HEK293 (cell line): ENCODE measurements at regions not wholly inside any gene's neighbourhood (a gene's known extent, or its start where the extent isn't known, plus 50 kb on each side); places are given as distances from the start of the nearest gene placed in this dataset.

Experiments
- CTCF ChIA-PET: fragments of 350-600 bp; formaldehyde crosslinking; extraction: SDS; loops from one replicate; lab custom pipeline; 2021; ENCODE audit warnings: antibody characterized with exemption; lab: Yijun Ruan, JAX
- POLR2A ChIA-PET: fragments of 300-600 bp; formaldehyde crosslinking; extraction: SDS; loops from one replicate; lab custom pipeline; 2020; ENCODE audit warnings: antibody characterized with exemption, inconsistent platforms; lab: Yijun Ruan, JAX
- H3K27ac ChIP-seq: fragments of 200-500 bp; sonication (Bioruptor generic); 2 replicates; pipeline ENCODE4 v1.5.1; 2014; ENCODE audit warnings: low read depth, low read length, control low read depth, inconsistent platforms; ENCODE audit errors: extremely low read depth
- H3K36me3 ChIP-seq, 2 experiments: fragments of 200-500 bp in 1 of 2; sonication (Bioruptor generic) in 1 of 2; 1 replicate in 1 of 2; 2 replicates in 1 of 2; pipeline ENCODE4 v1.5.1; 2014 to 2017; ENCODE audit warnings: inconsistent platforms in 2 of 2, low read length in 2 of 2; ENCODE audit not compliant: control insufficient read depth in 2 of 2, insufficient read depth in 1 of 2
- H3K4me1 ChIP-seq: fragments of 200-500 bp; sonication (Bioruptor generic); 2 replicates; pipeline ENCODE4 v1.5.1; 2014; ENCODE audit warnings: mild to moderate bottlenecking, low read length, inconsistent platforms; ENCODE audit not compliant: control insufficient read depth, insufficient read depth
- H3K4me3 ChIP-seq: 2 replicates; pipeline ENCODE4 v1.5.1; 2011; ENCODE audit warnings: low read depth, mild to moderate bottlenecking, control low read depth, low read length, moderate library complexity
- H3K9me3 ChIP-seq: fragments of 200-500 bp; sonication (Bioruptor generic); 2 replicates; pipeline ENCODE4 v1.5.1; 2014; ENCODE audit warnings: low read depth, low read length, inconsistent platforms; ENCODE audit not compliant: control insufficient read depth, insufficient read depth
- GLIS1 ChIP-seq: fragments of 450-650 bp; formaldehyde crosslinking; IDR thresholded peaks from 2 replicates; pipeline ENCODE4 v1.5.1; 2016; ENCODE audit warnings: missing biosample characterization, missing genetic modification characterization
- KLF1 ChIP-seq: fragments of 450-650 bp; formaldehyde crosslinking; IDR thresholded peaks from 2 replicates; pipeline ENCODE4 v1.5.1; 2016; ENCODE audit warnings: missing biosample characterization, missing genetic modification characterization
- OVOL3 ChIP-seq: fragments of 450-650 bp; formaldehyde crosslinking; IDR thresholded peaks from 2 replicates; pipeline ENCODE4 v1.5.1; 2016; ENCODE audit warnings: missing biosample characterization, missing genetic modification characterization
- PATZ1 ChIP-seq: fragments of 450-650 bp; formaldehyde crosslinking; IDR thresholded peaks from 2 replicates; pipeline ENCODE4 v1.5.1; 2016; ENCODE audit warnings: missing biosample characterization, missing genetic modification characterization
- PRDM10 ChIP-seq: fragments of 450-650 bp; formaldehyde crosslinking; IDR thresholded peaks from 2 replicates; pipeline ENCODE4 v1.5.1; 2016; ENCODE audit warnings: missing biosample characterization, missing genetic modification characterization
- PRDM4 ChIP-seq: fragments of 450-650 bp; formaldehyde crosslinking; IDR thresholded peaks from 2 replicates; pipeline ENCODE4 v1.5.1; 2017; ENCODE audit warnings: missing biosample characterization, missing genetic modification characterization
- YY2 ChIP-seq: fragments of 450-650 bp; formaldehyde crosslinking; IDR thresholded peaks from 2 replicates; pipeline ENCODE4 v1.5.1; 2016; ENCODE audit warnings: missing biosample characterization, missing genetic modification characterization
- ZNF138 ChIP-seq: fragments of 450-650 bp; formaldehyde crosslinking; IDR thresholded peaks from 2 replicates; pipeline ENCODE4 v1.5.1; 2016; ENCODE audit warnings: missing biosample characterization, missing genetic modification characterization, borderline replicate concordance
- ZNF184 ChIP-seq: fragments of 450-650 bp; IDR thresholded peaks from 2 replicates; pipeline ENCODE4 v1.5.1; 2018; ENCODE audit warnings: missing biosample characterization, mild to moderate bottlenecking, missing genetic modification characterization
- ZNF416 ChIP-seq: fragments of 450-650 bp; formaldehyde crosslinking; IDR thresholded peaks from 2 replicates; pipeline ENCODE4 v1.5.1; 2016; ENCODE audit warnings: missing biosample characterization, missing genetic modification characterization
- ZNF488 ChIP-seq: fragments of 450-650 bp; formaldehyde crosslinking; IDR thresholded peaks from 2 replicates; pipeline ENCODE4 v1.5.1; 2016; ENCODE audit warnings: missing biosample characterization, missing genetic modification characterization
- ZNF521 ChIP-seq: fragments of 450-650 bp; formaldehyde crosslinking; IDR thresholded peaks from 2 replicates; pipeline ENCODE4 v1.5.1; 2017; ENCODE audit warnings: missing biosample characterization, mild to moderate bottlenecking, missing genetic modification characterization
- ZNF544 ChIP-seq: fragments of 450-650 bp; formaldehyde crosslinking; IDR thresholded peaks from 2 replicates; pipeline ENCODE4 v1.5.0; 2017; ENCODE audit warnings: missing biosample characterization, missing genetic modification characterization
- ZNF549 ChIP-seq: fragments of 450-650 bp; IDR thresholded peaks from 2 replicates; pipeline ENCODE4 v1.5.1; 2018; ENCODE audit warnings: missing biosample characterization, missing genetic modification characterization, mild to moderate bottlenecking, inconsistent platforms, moderate library complexity
- ZNF624 ChIP-seq: fragments of 450-650 bp; formaldehyde crosslinking; IDR thresholded peaks from 2 replicates; pipeline ENCODE4 v1.5.1; 2017; ENCODE audit warnings: missing biosample characterization, missing genetic modification characterization
- ZNF639 ChIP-seq: fragments of 450-650 bp; formaldehyde crosslinking; IDR thresholded peaks from 2 replicates; pipeline ENCODE4 v1.5.1; 2016; ENCODE audit warnings: missing biosample characterization, missing genetic modification characterization
- ZNF692 ChIP-seq: fragments of 450-650 bp; formaldehyde crosslinking; IDR thresholded peaks from 2 replicates; pipeline ENCODE4 v1.5.1; 2016; ENCODE audit warnings: missing biosample characterization, missing genetic modification characterization
- ZSCAN5A ChIP-seq: fragments of 450-650 bp; formaldehyde crosslinking; IDR thresholded peaks from 2 replicates; pipeline ENCODE4 v1.5.1; 2016; ENCODE audit warnings: missing biosample characterization, missing genetic modification characterization

- CTCF ChIA-PET, result no interaction called here
- no peaks in the 10 kb centered on the region for H3K4me1 ChIP-seq
- TF ChIP-seq ZNF138 (tag by site-specific recombination), result no peak
- no peak for TF ChIP-seq ZSCAN5A (tag by site-specific recombination)
- no peak for TF ChIP-seq OVOL3 (tag by site-specific recombination)
- no peak for TF ChIP-seq ZNF521 (tag by site-specific recombination)
- no peak for TF ChIP-seq ZNF549 (tag by site-specific recombination)
- TF ChIP-seq, all 188 proteins: peak for 0
- POLR2A ChIA-PET, result no interaction called here
- no peaks in the 10 kb centered on the region for H3K9me3 ChIP-seq
- no peak overlapping the region for H3K27ac ChIP-seq
- no peak overlapping the region for H3K4me3 ChIP-seq
- no peaks in the 10 kb centered on the region for H3K36me3 ChIP-seq
Measured at GRCh38 chr5:25436452-25436851, 791.7 kb upstream of the CDH10 start.

GRCh38 chr5:25435882-25436281, 791.1 kb upstream of the CDH10 start:
- TF ChIP-seq KLF1 (tag by site-specific recombination) (no peak), ZNF416 (tag by site-specific recombination) (no peak), GLIS1 (tag by site-specific recombination) (no peak), ZNF184 (no peak), YY2 (tag by site-specific recombination) (no peak), ZNF639 (tag by site-specific recombination) (no peak), ZNF488 (tag by site-specific recombination) (no peak), ZNF624 (tag by site-specific recombination) (no peak), ZNF692 (tag by site-specific recombination) (no peak)
- Histone ChIP-seq H3K36me3 (no peaks in the 10 kb centered on the region), H3K27ac (no peak overlapping the region), H3K4me3 (no peak overlapping the region), H3K4me1 (no peaks in the 10 kb centered on the region), H3K9me3 (no peaks in the 10 kb centered on the region)
- POLR2A ChIA-PET, result no interaction called here
- CTCF ChIA-PET, result no interaction called here

GRCh38 chr5:25427240-25427639, 782.5 kb upstream of the CDH10 start:
- H3K36me3 ChIP-seq, result no peaks in the 10 kb centered on the region
- CTCF ChIA-PET, result interaction anchor here (0.6 kb wide), 1 partner anchor 264 kb away, joined by 4 read pairs; no protein-coding TSS in a partner anchor
- POLR2A ChIA-PET, result no interaction called here
- TF ChIP-seq PRDM4 (tag by site-specific recombination), result no peak
- TF ChIP-seq PRDM10 (tag by site-specific recombination), result no peak
- no peak for TF ChIP-seq ZNF544 (tag by site-specific recombination)
- no peak for TF ChIP-seq PATZ1 (tag by site-specific recombination)

More at GRCh38 chr5:25427240-25427639, 782.5 kb upstream of the CDH10 start:
- Histone ChIP-seq H3K4me1 (no peaks in the 10 kb centered on the region), H3K27ac (no peak overlapping the region), H3K4me3 (no peak overlapping the region), H3K9me3 (no peaks in the 10 kb centered on the region)
